HG02870 (cell line): ENCODE measurements at regions not wholly inside any gene's neighbourhood (a gene's known extent, or its start where the extent isn't known, plus 50 kb on each side); places are given as distances from the start of the nearest gene placed in this dataset.

Experiments used
- ATAC-seq: cut with Tn5 transposase; IDR thresholded peaks from one replicate; pipeline ENCODE4 v1.9.1; 2021; ENCODE audit warnings: mild to moderate bottlenecking, moderate library complexity; ENCODE audit not compliant: unreplicated experiment

- no peak for ATAC-seq
Observed at GRCh38 chr2:173419506-173419905, 64.8 kb downstream of the CDCA7 start.

- ATAC-seq, result no peak
Observed at GRCh38 chr2:173424886-173425285, 70.2 kb downstream of the CDCA7 start.

GRCh38 chr2:173427887-173428668, 73.4 kb downstream of the CDCA7 start:
- ATAC-seq, result no peak

GRCh38 chr2:173431191-173431590, 76.5 kb downstream of the CDCA7 start:
- no peak for ATAC-seq

- ATAC-seq, result no peak
Observed at GRCh38 chr2:173432049-173432754, 77.5 kb downstream of the CDCA7 start.

DNA sequence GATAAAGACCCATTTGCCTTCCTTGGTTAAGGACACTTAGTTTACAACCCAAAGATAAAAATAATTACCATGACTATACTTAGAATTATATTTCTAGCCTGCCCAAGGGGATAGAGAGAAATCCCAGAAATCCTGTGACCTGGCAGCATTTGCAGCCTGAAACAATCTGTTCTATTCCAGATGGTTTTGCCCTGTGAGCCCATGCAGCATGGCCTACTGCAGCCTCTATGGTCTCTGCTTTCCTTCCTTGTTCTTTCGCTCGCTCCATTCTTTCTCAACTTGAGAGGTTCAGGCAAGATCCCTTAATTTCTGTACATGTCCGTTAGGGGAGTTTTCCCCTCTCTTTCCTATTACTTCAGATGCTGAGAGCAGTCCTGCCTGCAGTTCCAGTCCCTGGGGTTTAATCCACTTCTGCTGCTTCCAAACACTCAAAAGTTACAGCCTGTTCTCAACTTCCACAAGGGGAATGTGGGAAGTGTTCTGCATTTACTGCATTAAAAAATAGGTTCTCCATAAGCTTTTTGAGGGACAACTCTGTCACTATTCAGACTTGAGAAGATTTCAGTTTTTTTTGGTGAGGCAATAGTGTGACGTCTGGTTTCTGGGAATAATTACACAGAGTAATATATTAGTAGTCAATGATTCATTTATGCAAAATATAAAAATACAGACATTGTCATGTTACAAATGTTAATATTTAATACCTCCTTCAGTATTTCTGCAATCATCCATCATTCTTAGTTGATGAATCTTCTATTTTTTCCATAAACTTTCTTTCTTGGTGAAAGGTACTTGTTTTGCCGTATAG, 80.3 kb downstream of the CDCA7 start:
- no peak for ATAC-seq

GRCh38 chr2:173435574-173435973, 80.9 kb downstream of the CDCA7 start:
- no peak for ATAC-seq

GRCh38 chr2:173436088-173436487, 81.4 kb downstream of the CDCA7 start:
- ATAC-seq, result no peak

- no peak for ATAC-seq
Observed at GRCh38 chr2:173441222-173441621, 86.5 kb downstream of the CDCA7 start.

- ATAC-seq, result no peak
Observed at GRCh38 chr2:173442542-173442941, 87.9 kb downstream of the CDCA7 start.

DNA sequence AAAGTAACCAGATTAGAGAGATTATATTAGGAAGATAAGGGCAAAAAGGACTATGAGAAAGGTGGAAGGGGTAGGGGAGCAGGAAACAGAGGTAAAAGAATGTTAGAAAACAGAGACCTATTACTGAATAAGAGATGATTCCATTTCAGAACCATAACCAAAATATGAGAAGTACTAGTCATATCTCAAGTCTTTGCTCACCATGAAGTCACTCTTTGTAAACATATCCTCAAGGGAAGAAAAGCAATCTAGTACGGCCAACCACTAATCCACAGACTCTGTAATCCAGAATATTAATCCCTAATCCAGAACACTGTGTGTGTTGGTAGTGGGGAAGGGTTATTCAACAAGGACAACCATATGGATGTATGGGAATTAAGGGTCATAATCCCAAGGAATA, 92.0 kb downstream of the CDCA7 start:
- no peak for ATAC-seq

DNA sequence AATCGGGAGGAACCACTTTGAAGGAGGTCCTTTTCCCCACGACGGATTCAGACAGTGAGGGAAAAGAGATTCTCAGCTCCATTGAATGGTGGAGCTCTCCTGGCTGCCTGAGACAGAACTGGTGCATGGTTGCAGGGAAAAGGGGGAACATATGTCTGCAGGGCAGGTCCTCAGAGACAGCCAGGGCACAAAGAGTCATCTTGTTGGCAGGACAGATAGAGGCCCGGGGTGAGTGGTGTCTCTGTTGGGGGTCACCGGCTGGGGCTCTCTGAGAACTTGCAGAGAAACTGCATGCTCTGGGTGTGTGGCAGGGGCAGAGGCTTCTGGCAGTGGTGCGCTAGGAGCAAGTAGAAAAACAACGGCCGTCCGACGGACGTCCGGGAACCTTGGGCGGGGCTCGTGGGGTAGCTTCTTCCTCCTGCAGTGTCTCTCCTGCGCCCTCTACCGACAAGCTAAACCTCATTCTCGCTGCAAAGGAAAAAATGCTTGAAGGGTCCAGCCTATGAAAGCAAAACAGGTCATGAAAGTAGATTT, 94.3 kb downstream of the CDCA7 start:
- peak; percentile 61 for ATAC-seq

DNA sequence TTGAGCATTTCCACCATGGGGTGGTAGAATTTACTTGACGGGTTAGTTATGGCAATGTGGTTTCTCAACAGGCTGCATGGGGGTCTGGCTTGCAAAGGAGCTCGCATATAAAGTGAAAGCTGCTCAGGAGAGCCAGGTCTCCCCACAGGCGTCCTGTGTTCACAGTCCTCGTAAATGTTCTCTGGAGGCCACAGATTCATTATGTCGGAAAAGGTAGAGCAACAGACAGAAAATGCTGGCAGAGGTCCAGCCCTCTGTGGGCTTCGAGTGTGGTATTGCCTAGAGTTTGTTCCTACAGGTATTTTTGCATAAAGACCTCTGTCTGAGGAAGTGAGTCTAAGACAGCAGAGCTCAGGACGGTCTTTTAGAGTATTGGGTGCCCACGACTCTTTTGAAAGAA, 96.4 kb downstream of the CDCA7 start:
- no peak for ATAC-seq

GRCh38 chr2:173451941-173452340, 97.3 kb downstream of the CDCA7 start:
- ATAC-seq, result no peak

GRCh38 chr2:173452416-173452815, 97.7 kb downstream of the CDCA7 start:
- ATAC-seq, result no peak

DNA sequence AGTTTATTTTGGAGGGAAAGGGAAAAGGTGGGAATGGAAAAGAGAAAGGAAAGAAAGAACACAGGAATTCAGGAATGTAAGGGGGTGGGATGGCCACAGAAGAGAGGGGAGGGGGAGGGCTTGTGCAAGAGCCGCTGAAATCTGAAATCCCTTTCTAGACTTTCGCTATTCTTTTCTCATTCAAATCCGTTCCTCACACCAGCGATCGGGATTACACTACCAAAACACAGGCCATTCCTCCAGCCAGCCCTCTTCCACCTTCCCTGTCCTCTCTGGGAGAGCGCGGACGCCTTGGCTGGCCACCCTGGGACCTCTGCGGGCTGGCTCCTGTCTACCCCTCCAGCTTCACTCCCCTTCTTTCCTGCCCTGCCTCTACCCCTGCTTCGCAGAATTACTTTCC, 102.3 kb downstream of the CDCA7 start:
- no peak for ATAC-seq

DNA sequence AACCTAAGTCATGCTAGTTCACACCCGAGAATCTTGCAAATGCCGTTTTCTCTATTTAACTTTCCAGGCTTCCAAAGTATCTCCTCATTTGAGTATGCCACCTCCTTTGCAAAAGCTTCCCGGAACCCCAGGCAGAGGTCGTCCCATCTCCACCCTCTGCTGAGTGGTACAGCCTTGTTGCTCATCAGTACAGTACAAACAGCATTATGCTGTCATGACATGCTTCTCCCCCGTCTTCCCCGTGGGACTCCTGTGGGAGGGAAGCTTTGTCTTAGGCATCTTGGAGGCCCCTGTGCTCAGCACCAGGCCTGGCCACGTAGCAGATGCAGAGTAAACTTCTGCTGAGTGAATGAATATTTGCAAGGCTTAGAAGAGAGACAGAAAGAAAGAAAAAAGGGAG, 102.7 kb downstream of the CDCA7 start:
- ATAC-seq, result no peak

GRCh38 chr2:173458991-173459780, 104.5 kb downstream of the CDCA7 start:
- no peak for ATAC-seq

GRCh38 chr2:173462892-173463840, 108.5 kb downstream of the CDCA7 start:
- no peak for ATAC-seq
